HUES64 (cell line): ENCODE measurements at regions not wholly inside any gene's neighbourhood (a gene's known extent, or its start where the extent isn't known, plus 50 kb on each side); places are given as distances from the start of the nearest gene placed in this dataset.

Experiments
- H3K27ac ChIP-seq: 2 replicates; pipeline ENCODE4 v1.7.0; 2013; ENCODE audit warnings: low read depth, low read length, inconsistent platforms
- H3K27me3 ChIP-seq: 2 replicates; pipeline ENCODE4 v1.6.1; 2013; ENCODE audit warnings: mild to moderate bottlenecking, low read length; ENCODE audit not compliant: insufficient read depth
- H3K36me3 ChIP-seq: 2 replicates; pipeline ENCODE4 v1.6.1; 2013; ENCODE audit warnings: mild to moderate bottlenecking, low read length; ENCODE audit not compliant: insufficient read depth
- H3K4me1 ChIP-seq: 2 replicates; pipeline ENCODE4 v1.6.1; 2013; ENCODE audit warnings: mild to moderate bottlenecking, low read length, moderate library complexity; ENCODE audit not compliant: insufficient read depth
- H3K4me3 ChIP-seq: 2 replicates; pipeline ENCODE4 v1.5.1; 2013; ENCODE audit warnings: mild to moderate bottlenecking, low read length, moderate library complexity
- H3K9ac ChIP-seq: 2 replicates; pipeline ENCODE4 v1.6.1; 2013; ENCODE audit warnings: mild to moderate bottlenecking, low read depth, low read length
- H3K9me3 ChIP-seq: 2 replicates; pipeline ENCODE4 v1.6.1; 2013; ENCODE audit warnings: low read depth, low read length; ENCODE audit not compliant: insufficient read depth
- WGBS: fragments of 150-250, 120-280 bp; methylation state at CpG from one replicate; pipeline ENCODE4 v1.1.7; 2013; ENCODE audit warnings: missing lambda C conversion rate; 5-methylcytosine and 5-hydroxymethylcytosine counted together

- no peak overlapping the region for H3K4me3 ChIP-seq
- WGBS = 89% methylated on average over 4 of the region's 4 CpGs
- H3K27me3 ChIP-seq = no peaks in the 10 kb centered on the region
- H3K36me3 ChIP-seq = no peaks in the 10 kb centered on the region
- no peaks in the 10 kb centered on the region for H3K9me3 ChIP-seq
- no peak overlapping the region for H3K9ac ChIP-seq
- no peaks in the 10 kb centered on the region for H3K4me1 ChIP-seq
- H3K27ac ChIP-seq = no peak overlapping the region
These were observed 179.4 kb downstream of the LYPLAL1 start for GRCh38 chr1:219352961-219353651.

- Histone ChIP-seq H3K27ac (no peak overlapping the region), H3K36me3 (no peaks in the 10 kb centered on the region), H3K4me3 (no peak overlapping the region), H3K9ac (no peak overlapping the region), H3K4me1 (no peaks in the 10 kb centered on the region), H3K9me3 (peaks cover 13% of the 10 kb centered on the region; the same call in 1 of the 2 replicates), H3K27me3 (no peaks in the 10 kb centered on the region)
- WGBS = 96% methylated on average over 5 of the region's 5 CpGs
These were observed 176.7 kb downstream of the LYPLAL1 start for GRCh38 chr1:219350172-219350931.

- Histone ChIP-seq H3K27me3 (no peaks in the 10 kb centered on the region), H3K4me3 (no peak overlapping the region), H3K9ac (no peak overlapping the region), H3K27ac (no peak overlapping the region), H3K36me3 (no peaks in the 10 kb centered on the region), H3K9me3 (peaks cover 14% of the 10 kb centered on the region; the same call in 1 of the 2 replicates), H3K4me1 (no peaks in the 10 kb centered on the region)
- WGBS = 89% methylated on average over 5 of the region's 5 CpGs
These were observed 174.3 kb downstream of the LYPLAL1 start for GRCh38 chr1:219347921-219348391.

- Histone ChIP-seq H3K9ac (no peak overlapping the region), H3K27me3 (no peaks in the 10 kb centered on the region), H3K36me3 (no peaks in the 10 kb centered on the region), H3K4me3 (no peak overlapping the region), H3K9me3 (peaks cover 14% of the 10 kb centered on the region; the same call in 1 of the 2 replicates), H3K27ac (no peak overlapping the region), H3K4me1 (no peaks in the 10 kb centered on the region)
- WGBS = 85% methylated on average over 1 of the region's 1 CpG
These were observed 173.7 kb downstream of the LYPLAL1 start for GRCh38 chr1:219347376-219347775.

GRCh38 chr1:219345953-219346352, 172.3 kb downstream of the LYPLAL1 start:
- Histone ChIP-seq H3K4me3 (no peak overlapping the region), H3K9me3 (peaks cover 14% of the 10 kb centered on the region; the same call in 1 of the 2 replicates), H3K36me3 (no peaks in the 10 kb centered on the region), H3K9ac (no peak overlapping the region), H3K27ac (no peak overlapping the region), H3K4me1 (no peaks in the 10 kb centered on the region), H3K27me3 (no peaks in the 10 kb centered on the region)

GRCh38 chr1:219342836-219343235, 169.2 kb downstream of the LYPLAL1 start:
- H3K4me1 ChIP-seq = no peaks in the 10 kb centered on the region
- H3K27me3 ChIP-seq = no peaks in the 10 kb centered on the region
- no peak overlapping the region for H3K9ac ChIP-seq
- H3K4me3 ChIP-seq = no peak overlapping the region
- H3K9me3 ChIP-seq = peaks cover 14% of the 10 kb centered on the region; the same call in 1 of the 2 replicates
- no peak overlapping the region for H3K27ac ChIP-seq
- H3K36me3 ChIP-seq = no peaks in the 10 kb centered on the region
- 96% methylated on average over 4 of the region's 4 CpGs for WGBS

GRCh38 chr1:219340796-219341195, 167.1 kb downstream of the LYPLAL1 start:
- no peaks in the 10 kb centered on the region for H3K4me1 ChIP-seq
- 78% methylated on average over 1 of the region's 1 CpG for WGBS

GRCh38 chr1:219339466-219339865, 165.8 kb downstream of the LYPLAL1 start:
- WGBS = 100% methylated on average over 1 of the region's 1 CpG
- H3K27me3 ChIP-seq = no peaks in the 10 kb centered on the region
- H3K9ac ChIP-seq = no peak overlapping the region
- H3K4me1 ChIP-seq = no peaks in the 10 kb centered on the region
- no peak overlapping the region for H3K4me3 ChIP-seq
- no peak overlapping the region for H3K27ac ChIP-seq
- no peaks in the 10 kb centered on the region for H3K9me3 ChIP-seq
- H3K36me3 ChIP-seq = no peaks in the 10 kb centered on the region

More at GRCh38 chr1:219340796-219341195, 167.1 kb downstream of the LYPLAL1 start:
- H3K4me3 ChIP-seq = no peak overlapping the region
- no peak overlapping the region for H3K9ac ChIP-seq
- peaks cover 5% of the 10 kb centered on the region; the same call in 1 of the 2 replicates for H3K9me3 ChIP-seq
- no peaks in the 10 kb centered on the region for H3K36me3 ChIP-seq
- H3K27me3 ChIP-seq = no peaks in the 10 kb centered on the region
- H3K27ac ChIP-seq = no peak overlapping the region

- Histone ChIP-seq H3K36me3 (no peaks in the 10 kb centered on the region), H3K9ac (no peak overlapping the region), H3K27me3 (no peaks in the 10 kb centered on the region), H3K9me3 (no peaks in the 10 kb centered on the region), H3K4me1 (no peaks in the 10 kb centered on the region), H3K4me3 (no peak overlapping the region), H3K27ac (no peak overlapping the region)
- 96% methylated on average over 1 of the region's 1 CpG for WGBS
These were observed 163.9 kb downstream of the LYPLAL1 start for GRCh38 chr1:219337588-219337987.

GRCh38 chr1:219333626-219334025, 159.9 kb downstream of the LYPLAL1 start:
- no peaks in the 10 kb centered on the region for H3K9me3 ChIP-seq
- H3K27ac ChIP-seq = no peak overlapping the region
- no peaks in the 10 kb centered on the region for H3K36me3 ChIP-seq
- WGBS = 89% methylated on average over 1 of the region's 1 CpG
- no peak overlapping the region for H3K4me3 ChIP-seq
- no peak overlapping the region for H3K9ac ChIP-seq
- H3K27me3 ChIP-seq = no peaks in the 10 kb centered on the region
- no peaks in the 10 kb centered on the region for H3K4me1 ChIP-seq

GRCh38 chr1:219331424-219331823, 157.7 kb downstream of the LYPLAL1 start:
- Histone ChIP-seq H3K9me3 (no peaks in the 10 kb centered on the region), H3K4me1 (no peaks in the 10 kb centered on the region), H3K36me3 (no peaks in the 10 kb centered on the region), H3K27ac (no peak overlapping the region), H3K27me3 (no peaks in the 10 kb centered on the region), H3K4me3 (no peak overlapping the region), H3K9ac (no peak overlapping the region)
- WGBS = 99% methylated on average over 4 of the region's 5 CpGs
